ENCODE measurements at regions not wholly inside any gene's neighbourhood (a gene's known extent, or its start where the extent isn't known, plus 50 kb on each side); places are given as distances from the start of the nearest gene placed in this dataset.

DNA sequence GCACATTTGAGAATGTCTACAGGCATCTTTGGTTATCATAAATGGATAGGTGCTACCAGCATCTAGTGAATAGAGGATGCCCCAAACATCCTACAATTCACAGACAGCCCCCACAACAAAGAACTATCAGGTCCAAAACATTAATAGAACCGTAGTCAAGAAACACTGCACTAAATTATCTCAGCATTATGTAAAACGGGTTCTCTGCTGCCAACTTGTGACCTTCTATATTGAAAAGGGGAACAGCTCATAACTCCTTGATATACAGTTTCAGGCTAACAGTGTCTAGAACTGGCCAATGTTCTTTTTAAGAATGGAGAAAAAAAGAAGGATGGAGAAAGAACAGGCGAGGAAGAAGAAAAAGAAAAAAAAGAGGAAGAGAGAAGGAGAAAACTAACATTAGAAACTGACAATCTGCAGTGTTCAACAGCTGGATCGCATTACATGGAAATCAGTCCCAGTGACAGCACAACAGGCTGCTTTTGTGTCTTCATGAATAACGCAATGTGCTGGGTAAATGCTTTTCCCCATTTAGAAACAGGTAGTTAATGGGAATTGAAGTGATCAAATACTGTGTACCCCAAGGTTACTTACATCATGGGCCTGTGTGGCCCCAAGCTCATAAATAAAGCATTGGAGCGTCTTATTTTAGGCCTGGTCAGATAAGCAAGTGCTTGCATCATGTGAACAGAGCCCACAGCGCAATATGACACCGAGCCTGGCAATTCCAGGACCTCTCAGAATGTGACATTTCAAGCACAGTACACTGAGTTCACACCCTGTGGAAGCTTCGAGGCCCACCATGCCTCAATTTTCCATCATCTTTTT lies 339.5 kb downstream of the DHX15 start:
- DNase-seq (ENCODE audit: low spot score): no peak

DNA sequence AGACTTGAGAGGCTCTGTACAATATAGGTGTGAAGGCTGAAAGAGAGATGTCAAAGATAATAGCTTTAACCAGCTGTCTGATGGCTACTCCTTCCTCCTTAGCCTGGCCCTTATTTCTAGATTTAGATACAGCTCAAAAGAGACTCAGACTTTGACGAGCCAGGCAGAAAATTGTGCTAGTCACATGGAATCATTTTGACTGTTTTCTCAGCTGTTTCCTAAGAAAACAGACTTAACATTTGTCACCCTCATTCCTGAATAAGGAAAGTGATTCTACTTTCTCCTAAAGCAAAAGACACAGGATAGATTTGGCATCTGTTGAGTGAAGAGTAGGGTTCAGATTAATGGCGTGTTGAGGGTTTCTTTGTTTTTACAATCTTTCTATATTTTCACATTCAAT lies 340.7 kb downstream of the DHX15 start:
- no peak for DNase-seq (ENCODE audit: low spot score)

DNA sequence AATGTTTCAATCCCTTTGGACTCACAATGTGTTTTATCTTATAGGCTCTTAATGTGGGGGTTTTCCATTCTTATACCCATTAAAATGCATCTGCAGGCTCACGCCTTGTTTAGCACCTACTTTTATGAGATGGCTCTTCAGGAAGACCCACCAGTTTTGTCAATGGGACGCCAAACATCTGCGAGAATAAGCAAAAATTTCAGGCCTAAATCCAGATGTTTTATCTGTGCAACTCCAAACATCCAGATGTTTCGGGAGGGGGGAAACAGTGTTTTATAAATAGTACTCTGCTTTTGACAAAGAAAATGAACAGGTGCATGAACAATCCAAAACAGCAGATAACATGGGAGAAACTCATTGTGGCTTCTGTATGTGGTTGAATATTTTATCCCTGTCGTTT lies 342.8 kb downstream of the DHX15 start:
- DNase-seq (ENCODE audit: low spot score): no peak

DNA sequence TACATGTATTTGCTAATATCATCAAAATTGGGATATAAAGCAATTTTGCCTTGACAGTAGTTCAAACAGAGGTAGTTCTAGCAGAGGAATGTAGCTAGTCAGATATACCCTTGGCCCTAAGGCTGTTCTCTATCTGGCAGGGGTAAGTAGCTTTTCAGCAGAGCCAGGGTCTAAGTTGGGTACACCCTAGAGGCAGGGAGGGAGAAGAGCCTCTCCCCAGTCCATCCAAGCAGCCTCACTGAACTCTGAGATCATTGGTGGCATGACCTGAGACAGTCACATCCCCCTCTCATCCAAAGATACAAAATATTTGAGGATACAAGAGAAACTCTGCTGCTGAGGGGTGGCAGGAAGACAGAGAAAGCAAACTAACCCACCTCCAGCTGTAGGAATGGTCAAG lies 343.7 kb downstream of the DHX15 start:
- no peak for DNase-seq (ENCODE audit: low spot score)

DNA sequence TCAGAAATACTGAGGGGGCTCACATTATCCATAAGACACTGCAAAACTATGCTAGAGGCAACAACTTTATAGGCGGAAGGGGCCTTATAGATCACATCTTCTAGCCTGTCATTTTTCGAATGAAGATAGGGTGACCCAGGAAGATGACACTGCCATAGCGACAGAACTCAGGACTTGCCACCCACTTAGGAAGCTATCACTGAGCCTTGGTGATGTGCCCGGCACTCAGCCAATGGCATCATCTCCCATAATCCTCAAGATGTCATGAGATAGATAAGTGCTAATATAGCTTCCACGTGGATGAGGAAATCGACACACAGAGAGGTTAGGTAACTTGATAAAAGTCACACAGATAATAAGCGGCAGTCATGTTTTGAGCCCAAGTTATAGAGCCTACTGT lies 346.6 kb downstream of the DHX15 start:
- DNase-seq (ENCODE audit: low spot score): no peak

DNA sequence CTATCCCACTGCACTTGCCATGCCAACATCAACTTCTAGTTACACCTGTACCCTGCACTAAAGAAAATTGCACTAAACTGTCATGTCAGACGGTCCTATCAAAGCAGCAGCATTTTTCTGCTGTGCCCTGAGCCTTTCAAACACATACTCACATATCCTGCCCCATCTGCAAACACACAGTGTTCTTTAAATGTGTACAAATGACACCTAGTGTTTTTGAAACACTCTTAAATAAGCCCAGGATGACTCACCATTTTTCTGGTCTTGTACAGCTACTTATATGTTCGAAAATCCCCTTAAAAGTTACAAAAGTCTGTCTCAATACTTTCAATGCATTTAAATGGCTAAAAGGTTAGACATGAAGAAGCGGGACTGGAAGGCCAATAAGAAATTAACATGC lies 346.7 kb upstream of the PPARGC1A start:
- DNase-seq (ENCODE audit: low spot score): no peak

DNA sequence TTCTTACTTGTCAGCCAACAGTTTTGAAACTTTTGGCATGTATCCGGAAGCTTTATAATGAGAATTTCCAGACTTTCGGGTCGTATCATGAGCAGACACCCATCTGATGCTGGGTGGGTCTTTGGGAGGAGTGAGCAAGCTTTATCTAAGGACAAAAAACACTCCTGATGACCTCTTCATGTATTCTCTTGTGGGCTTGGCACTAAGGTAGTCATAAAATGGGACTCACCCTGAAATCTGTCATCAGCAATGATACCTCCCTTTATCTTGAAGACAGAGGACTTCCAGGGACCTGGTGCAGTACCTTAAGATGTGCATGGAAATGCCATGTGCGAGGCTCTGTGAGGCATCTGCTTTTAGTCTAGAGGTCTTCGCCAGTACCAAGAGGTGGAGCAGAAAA lies 346.3 kb upstream of the PPARGC1A start:
- DNase-seq (ENCODE audit: low spot score): no peak

DNA sequence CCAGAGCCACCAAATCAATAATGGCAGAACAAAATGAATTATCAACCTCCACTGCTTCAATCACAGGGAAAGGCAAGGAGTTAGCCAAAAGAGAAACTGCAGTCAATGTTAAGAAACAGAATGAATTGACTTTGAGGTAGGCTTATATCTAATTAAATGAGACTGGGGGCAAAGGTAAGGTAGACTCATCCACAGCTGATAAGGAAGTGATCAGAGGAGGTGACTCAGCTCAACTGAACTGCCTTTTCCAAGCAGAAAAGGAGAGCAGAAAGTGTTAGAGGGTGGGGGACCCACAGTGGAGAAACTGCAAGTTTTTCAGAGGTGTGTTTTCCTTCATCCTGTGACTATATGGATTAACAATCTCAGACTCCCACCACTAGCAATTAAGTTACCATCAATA lies 345.8 kb upstream of the PPARGC1A start:
- DNase-seq (ENCODE audit: low spot score): no peak

DNA sequence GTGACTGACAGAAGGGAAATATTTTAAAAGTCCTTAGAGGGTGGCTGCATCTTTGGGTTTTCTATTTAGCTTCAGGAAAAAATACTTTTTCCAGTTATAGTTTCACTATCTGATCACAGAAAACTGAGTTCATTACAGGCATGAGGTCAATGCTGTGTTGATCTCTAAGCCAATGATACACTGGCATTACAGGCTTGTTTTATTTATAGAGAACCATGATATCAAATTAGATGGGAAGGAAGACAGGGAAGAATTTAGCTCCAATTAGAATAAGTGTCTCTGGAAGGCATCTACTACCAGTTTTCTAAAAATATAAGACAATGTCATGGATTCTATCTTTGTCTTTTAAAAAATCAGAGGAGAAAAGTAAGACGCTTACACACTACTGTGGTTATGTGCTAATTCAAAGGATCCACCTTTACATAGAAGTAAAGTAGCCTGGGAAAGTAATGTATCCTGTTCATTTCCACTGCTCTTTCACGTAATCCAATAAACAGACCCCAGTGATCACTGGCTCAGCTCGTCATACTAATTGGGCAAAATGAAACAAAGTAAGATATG lies 344.5 kb upstream of the PPARGC1A start:
- no peak for DNase-seq (ENCODE audit: low spot score)

DNA sequence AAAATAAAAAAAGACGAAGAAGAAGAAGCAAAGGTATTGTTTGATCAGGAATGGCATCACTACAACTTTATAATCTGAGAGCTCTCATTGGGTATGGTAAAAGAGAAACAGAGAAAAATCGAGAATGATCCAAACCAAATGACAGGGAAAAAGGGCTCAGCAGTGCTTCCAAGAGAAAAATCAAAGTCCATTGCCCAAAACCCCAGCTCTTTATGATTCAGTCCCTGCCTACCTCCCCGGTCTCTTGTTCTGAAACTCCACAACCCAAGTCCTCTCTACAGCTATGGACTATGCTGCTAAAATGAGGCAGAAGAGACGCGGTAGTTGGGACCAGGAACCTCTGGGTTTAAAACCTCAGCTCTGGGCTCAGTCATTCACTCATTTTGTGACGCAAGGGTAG lies 341.1 kb upstream of the PPARGC1A start:
- DNase-seq (ENCODE audit: low spot score): no peak

DNA sequence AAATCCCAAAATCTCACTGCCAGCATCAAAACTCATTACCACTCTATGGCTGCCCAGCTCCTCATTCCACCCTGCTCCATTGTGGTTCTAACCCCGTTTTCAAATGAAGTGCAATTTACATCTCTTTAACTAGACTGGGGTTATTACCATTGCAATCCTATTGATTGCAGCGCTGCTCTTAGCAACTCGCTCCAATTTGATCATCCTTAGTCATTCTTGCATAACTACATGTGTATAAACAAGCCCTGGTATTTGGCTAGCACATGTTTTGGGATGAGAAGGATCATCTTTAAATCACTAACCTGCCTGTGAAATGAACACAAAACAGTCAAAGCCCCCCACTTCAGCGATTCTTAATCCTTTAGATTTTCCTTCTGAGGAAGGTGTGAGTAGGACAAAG lies 340.1 kb upstream of the PPARGC1A start:
- no peak for DNase-seq (ENCODE audit: low spot score)

DNA sequence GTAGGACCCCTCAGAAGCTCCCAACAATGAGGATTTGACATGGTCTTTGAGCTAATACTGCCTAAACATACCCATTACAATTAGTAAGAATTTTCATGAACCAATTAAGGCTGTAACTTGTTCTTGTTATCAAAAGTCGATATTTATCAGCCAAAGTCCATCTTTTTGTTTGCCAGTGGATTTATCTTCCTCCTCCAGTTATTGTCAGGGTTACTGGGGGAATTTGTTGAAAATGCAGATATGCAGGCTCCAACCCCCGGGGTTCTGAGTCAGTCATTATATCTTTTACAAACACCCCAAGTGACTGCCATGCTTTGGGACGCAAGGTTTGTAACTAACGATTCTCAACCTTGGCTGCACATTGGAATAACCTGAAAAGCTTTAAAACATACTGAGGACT lies 338.8 kb upstream of the PPARGC1A start:
- DNase-seq (ENCODE audit: low spot score): no peak

DNA sequence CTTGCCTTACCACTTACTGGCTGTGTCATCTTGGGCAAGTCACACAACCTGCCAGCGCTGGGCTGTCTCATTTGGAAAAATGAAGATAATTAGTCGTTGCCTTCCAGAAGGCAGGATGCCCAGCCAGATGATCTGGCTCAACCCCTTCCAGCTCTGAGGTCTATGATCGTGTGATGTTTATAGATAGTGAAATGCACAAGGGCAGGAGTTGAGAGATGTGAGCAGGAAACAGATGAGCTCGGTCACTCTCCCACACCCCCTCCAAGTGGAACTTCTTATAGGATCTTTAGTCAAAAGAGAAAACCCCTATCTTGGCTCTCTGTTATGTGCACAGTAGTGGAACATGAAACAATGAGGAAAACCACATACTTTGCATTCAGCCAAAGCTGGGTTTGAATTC lies 336.8 kb upstream of the PPARGC1A start:
- no peak for DNase-seq (ENCODE audit: low spot score)

DNA sequence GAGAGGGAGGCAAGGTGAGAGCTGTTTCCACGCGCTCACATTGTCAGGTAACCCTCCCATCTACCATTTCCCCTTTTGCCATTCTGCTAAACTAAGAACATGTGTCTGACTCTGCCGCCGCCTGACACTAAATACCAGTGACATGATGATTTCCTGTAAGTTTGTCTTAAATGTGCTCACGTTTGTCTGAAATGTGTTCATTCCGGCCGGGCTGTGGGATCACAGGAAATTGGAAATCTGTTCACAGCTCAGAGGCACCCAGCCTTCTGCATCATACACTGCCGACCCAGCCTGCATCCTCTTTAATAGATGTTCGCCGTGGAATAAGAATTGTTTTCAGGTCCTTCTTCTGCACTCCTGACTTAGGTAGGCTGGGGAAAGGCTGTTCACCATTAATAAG lies 336.2 kb upstream of the PPARGC1A start:
- DNase-seq (ENCODE audit: low spot score): no peak

DNA sequence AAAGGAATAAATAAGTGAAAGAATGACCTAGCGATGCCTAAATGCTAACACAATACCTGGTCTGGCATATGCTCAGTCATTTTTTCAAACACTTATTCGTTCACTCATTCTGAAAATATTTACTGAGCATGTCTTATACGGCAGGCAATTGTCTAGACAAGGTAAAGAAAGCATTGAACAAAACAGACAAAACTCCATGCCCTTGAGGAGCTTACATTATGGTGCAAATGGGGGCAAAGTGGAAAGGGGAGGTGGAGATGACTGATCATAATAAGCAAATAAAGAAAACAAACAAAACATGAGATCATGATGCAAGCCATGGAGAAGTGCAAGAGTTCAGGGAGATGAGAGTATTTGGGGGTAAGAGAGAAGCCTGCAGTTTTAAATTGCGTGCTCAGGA lies 334.6 kb upstream of the PPARGC1A start:
- DNase-seq (ENCODE audit: low spot score): no peak

DNA sequence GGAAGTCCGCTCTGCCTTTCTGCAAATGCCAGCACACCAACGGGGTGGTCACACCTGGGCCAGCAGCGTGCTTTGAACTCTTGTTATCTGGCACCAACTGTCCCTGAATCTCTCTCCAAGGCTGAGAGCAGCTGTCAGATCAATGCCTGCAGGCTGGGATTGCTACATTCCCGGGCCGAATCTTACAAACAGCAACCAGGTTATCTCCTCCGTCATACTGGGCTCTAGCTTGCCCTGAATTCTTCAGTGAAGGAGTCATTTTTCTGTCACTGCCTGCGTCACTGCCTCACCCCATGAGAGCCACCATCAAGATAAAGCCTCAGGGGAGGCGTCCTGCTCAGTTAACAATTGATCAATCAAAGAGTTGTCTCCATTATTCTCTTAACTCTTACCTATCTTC lies 329.4 kb upstream of the PPARGC1A start:
- DNase-seq (ENCODE audit: low spot score): no peak

DNA sequence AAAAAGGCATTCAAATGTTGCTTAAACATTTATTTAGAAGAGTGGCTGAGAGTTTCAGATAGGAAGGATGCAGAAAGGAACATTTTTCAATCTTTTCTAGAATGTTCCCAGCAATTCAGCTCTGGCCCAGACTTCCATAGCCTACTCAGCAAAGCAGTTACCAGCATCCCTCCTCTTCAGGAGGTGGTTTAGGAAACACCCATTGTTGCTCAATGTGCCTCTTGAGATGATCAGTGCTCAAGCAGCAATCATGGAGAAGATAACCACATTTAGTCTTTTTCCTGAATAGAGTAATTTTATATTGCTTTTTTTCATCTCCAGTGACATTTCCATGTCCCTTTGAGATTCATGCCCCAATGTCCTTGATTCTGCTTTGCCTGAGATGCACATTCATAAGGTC lies 328.7 kb upstream of the PPARGC1A start:
- no peak for DNase-seq (ENCODE audit: low spot score)

DNA sequence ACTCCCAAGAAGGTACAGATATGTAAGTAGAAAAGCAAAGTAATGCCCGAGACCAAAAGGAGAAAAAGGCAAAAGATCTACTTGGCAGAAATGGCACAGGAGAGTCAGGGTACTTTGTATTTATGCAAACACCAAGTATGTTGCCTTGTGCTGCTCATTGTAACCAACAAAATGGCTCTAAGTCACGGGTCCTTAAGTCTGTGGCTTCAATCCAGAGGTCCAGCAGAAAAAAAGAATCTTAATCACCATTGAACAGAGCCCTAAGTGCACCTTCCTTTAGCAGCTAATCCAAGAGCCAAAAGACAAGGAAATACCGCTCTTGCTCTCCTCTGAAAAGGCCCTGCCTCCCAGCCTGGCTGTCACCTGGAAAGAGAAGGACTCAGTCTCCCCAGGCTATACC lies 324.9 kb upstream of the PPARGC1A start:
- DNase-seq (ENCODE audit: low spot score): no peak

DNA sequence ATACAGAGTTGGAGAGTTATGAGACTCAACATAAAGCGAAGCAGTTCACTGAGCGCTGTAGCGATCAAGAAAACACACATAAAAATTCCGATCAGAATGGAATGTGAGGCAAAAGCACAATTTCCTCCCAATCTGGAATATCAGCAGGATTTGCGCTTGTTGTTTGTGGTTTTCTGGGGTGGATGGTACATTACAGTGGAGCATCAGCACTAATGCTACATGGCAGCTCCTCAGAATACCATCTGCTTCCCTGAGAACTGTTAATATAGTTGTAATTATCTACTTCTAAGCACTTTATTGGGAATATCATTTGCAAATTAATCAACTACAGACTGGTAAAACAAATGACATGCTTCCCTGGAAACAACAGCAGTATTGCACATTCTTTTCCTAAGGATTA lies 324.1 kb upstream of the PPARGC1A start:
- no peak for DNase-seq (ENCODE audit: low spot score)

DNA sequence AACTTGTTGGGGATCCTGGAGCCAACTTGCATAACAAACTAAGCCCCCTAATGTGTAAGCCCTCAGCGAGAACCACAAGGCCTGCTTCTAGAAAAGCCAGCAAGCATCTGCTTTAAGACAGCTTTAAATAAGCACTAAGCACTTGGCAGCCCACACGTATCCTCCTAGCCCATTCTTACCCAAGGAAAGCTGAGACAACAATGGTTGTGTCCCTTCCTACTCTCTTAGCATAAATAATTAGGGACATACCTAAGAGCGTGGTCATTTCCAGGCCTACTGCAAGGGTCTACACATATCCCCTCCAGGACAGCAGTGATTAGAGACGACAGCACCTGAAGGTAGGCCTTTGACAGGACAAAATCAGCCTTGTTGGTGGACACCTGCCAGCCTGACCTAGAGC lies 322.8 kb upstream of the PPARGC1A start:
- DNase-seq (ENCODE audit: low spot score): no peak

DNA sequence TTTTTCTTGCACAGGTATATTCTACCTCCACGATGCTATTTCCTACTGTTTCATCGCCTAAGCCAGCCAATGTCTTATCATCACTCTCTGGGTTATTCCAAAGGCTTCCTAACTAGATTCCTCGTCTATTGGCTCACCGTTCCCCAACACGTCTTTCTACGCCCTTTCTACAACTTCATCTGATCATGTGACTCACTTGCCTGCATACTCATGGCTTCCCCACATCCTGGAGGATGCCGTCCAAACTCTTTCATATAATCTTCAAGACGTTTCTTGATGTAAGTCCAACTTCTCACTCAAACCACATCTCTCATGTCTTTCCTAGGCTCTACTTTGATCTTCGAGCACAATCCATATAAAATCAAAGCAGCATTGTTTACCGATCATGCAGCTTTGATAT lies 322.0 kb upstream of the PPARGC1A start:
- DNase-seq (ENCODE audit: low spot score): no peak

DNA sequence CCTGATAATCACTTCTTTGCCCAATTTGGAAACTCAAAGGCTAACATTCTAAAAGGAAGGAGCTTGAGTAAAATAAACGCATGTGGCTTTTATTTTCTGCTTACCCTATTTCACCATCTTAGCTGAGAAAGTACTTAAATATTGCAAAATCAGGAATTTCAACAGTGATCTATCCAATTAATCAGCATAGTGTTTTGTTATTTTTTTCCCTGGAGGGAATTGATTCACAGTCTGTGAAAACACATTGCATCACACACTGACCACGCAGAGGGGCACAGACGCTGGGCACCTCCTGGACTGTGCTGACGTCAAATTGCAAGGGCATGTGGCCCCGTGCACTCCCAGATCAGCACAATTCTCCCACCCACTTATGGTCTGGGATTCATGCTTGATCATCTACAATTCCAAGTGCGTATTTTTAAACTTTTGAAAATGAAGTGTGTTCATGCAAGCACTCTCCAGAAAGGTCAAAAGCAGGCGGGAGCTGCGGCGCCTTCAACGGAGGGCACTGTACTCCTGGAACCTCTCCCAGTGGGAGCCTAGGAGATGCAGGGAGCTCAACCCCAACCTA lies 320.6 kb upstream of the PPARGC1A start:
- no peak for DNase-seq (ENCODE audit: low spot score)

DNA sequence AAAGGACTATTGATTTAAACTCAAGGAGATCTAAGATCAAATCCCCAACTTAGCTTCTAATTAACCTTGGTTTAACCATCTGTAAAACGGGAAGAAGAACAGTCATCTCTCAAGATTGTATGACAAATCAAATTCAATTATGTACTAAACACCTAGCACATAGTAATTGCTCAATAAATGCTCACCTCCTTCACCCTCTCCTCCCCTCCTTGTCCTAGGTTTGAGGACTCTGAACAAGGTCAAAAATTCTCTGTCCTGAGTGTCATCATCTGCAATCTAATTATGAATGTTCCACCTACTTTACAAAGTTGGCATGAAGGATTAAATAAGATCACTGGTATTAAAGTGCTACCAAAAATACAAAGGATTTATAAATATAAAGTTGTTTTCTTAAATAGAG lies 320.1 kb upstream of the PPARGC1A start:
- no peak for DNase-seq (ENCODE audit: low spot score)

DNA sequence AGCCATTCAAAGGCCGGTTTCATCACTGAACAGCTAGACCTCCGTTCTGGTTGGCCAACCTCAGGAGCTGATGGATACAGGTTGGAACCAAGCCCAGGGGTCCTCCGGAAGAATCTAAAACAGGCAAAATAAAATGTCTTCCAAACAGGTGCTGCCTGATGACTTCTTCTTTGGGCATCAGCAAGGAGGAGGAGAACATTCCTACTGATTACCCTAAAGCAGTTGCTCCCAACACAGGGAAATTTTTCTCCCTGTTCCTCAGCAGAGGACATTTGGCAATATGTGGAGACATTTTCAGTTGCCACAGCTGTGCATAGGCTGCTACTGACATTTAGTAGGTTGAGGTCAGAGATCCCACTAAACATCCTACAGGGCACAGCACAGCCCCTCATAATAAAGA lies 319.3 kb upstream of the PPARGC1A start:
- no peak for DNase-seq (ENCODE audit: low spot score)

Measured in D341Med (cell line).